ENCODE measurements at regions not wholly inside any gene's neighbourhood (a gene's known extent, or its start where the extent isn't known, plus 50 kb on each side); places are given as distances from the start of the nearest gene placed in this dataset.

GRCh38 chr2:56933976-56934375 is 750.2 kb downstream of the CCDC85A start:
- Histone ChIP-seq H3K9ac (ENCODE audit: low read length in 2 of 2) (no peak overlapping the region), H3K4me1 (ENCODE audit: control insufficient read depth, insufficient read depth, low read length) (no peaks in the 10 kb centered on the region), H3K9me3 (ENCODE audit: control insufficient read depth in 2 of 2, low read length in 2 of 2) (no peaks in the 10 kb centered on the region), H3K4me3 (ENCODE audit: low read length in 2 of 2) (no peak overlapping the region), H3K36me3 (ENCODE audit: control insufficient read depth in 2 of 2, insufficient read depth in 2 of 2, low read length in 2 of 2) (no peaks in the 10 kb centered on the region), H3K27ac (ENCODE audit: low read length) (no peak overlapping the region), H3K27me3 (ENCODE audit: control insufficient read depth in 1 of 2, insufficient read depth in 2 of 2, low read length in 2 of 2) (no peaks in the 10 kb centered on the region)

- H3K9me3 ChIP-seq (ENCODE audit: control insufficient read depth in 2 of 2, low read length in 2 of 2): no peaks in the 10 kb centered on the region
- no peak overlapping the region for H3K27ac ChIP-seq (ENCODE audit: low read length)
- no peak overlapping the region for H3K9ac ChIP-seq (ENCODE audit: low read length in 2 of 2)
- H3K4me3 ChIP-seq (ENCODE audit: low read length in 2 of 2): no peak overlapping the region
- no peaks in the 10 kb centered on the region for H3K27me3 ChIP-seq (ENCODE audit: control insufficient read depth in 1 of 2, insufficient read depth in 2 of 2, low read length in 2 of 2)
- H3K36me3 ChIP-seq (ENCODE audit: control insufficient read depth in 2 of 2, insufficient read depth in 2 of 2, low read length in 2 of 2): no peaks in the 10 kb centered on the region
- H3K4me1 ChIP-seq (ENCODE audit: control insufficient read depth, insufficient read depth, low read length): no peaks in the 10 kb centered on the region
These were observed 751.1 kb downstream of the CCDC85A start for GRCh38 chr2:56934866-56935265.

- Histone ChIP-seq H3K27ac (ENCODE audit: low read length) (no peak overlapping the region), H3K9ac (ENCODE audit: low read length in 2 of 2) (no peak overlapping the region), H3K4me3 (ENCODE audit: low read length in 2 of 2) (no peak overlapping the region), H3K27me3 (ENCODE audit: control insufficient read depth in 1 of 2, insufficient read depth in 2 of 2, low read length in 2 of 2) (no peaks in the 10 kb centered on the region), H3K36me3 (ENCODE audit: control insufficient read depth in 2 of 2, insufficient read depth in 2 of 2, low read length in 2 of 2) (no peaks in the 10 kb centered on the region), H3K9me3 (ENCODE audit: control insufficient read depth in 2 of 2, low read length in 2 of 2) (no peaks in the 10 kb centered on the region), H3K4me1 (ENCODE audit: control insufficient read depth, insufficient read depth, low read length) (no peaks in the 10 kb centered on the region)
These were observed 756.3 kb downstream of the CCDC85A start for GRCh38 chr2:56940054-56940453.

GRCh38 chr2:56952871-56953270 is 769.1 kb downstream of the CCDC85A start:
- H3K4me3 ChIP-seq (ENCODE audit: low read length in 2 of 2): no peak overlapping the region
- H3K9me3 ChIP-seq (ENCODE audit: control insufficient read depth in 2 of 2, low read length in 2 of 2): peaks cover 4 to 6% of the 10 kb centered on the region in 2 donors
- no peaks in the 10 kb centered on the region for H3K4me1 ChIP-seq (ENCODE audit: control insufficient read depth, insufficient read depth, low read length)
- no peaks in the 10 kb centered on the region for H3K27me3 ChIP-seq (ENCODE audit: control insufficient read depth in 1 of 2, insufficient read depth in 2 of 2, low read length in 2 of 2)
- H3K27ac ChIP-seq (ENCODE audit: low read length): no peak overlapping the region
- H3K9ac ChIP-seq (ENCODE audit: low read length in 2 of 2): no peak overlapping the region
- H3K36me3 ChIP-seq (ENCODE audit: control insufficient read depth in 2 of 2, insufficient read depth in 2 of 2, low read length in 2 of 2): no peaks in the 10 kb centered on the region

- Histone ChIP-seq H3K9me3 (ENCODE audit: control insufficient read depth in 2 of 2, low read length in 2 of 2) (peaks cover 0 to 4% of the 10 kb centered on the region in 2 donors), H3K36me3 (ENCODE audit: control insufficient read depth in 2 of 2, insufficient read depth in 2 of 2, low read length in 2 of 2) (no peaks in the 10 kb centered on the region), H3K27me3 (ENCODE audit: control insufficient read depth in 1 of 2, insufficient read depth in 2 of 2, low read length in 2 of 2) (no peaks in the 10 kb centered on the region), H3K27ac (ENCODE audit: low read length) (no peak overlapping the region), H3K4me1 (ENCODE audit: control insufficient read depth, insufficient read depth, low read length) (no peaks in the 10 kb centered on the region), H3K4me3 (ENCODE audit: low read length in 2 of 2) (no peak overlapping the region), H3K9ac (ENCODE audit: low read length in 2 of 2) (no peak overlapping the region)
These were observed 776.8 kb downstream of the CCDC85A start for GRCh38 chr2:56960581-56960980.

- H3K4me1 ChIP-seq (ENCODE audit: control insufficient read depth, insufficient read depth, low read length): no peaks in the 10 kb centered on the region
- no peak overlapping the region for H3K4me3 ChIP-seq (ENCODE audit: low read length in 2 of 2)
- H3K27me3 ChIP-seq (ENCODE audit: control insufficient read depth in 1 of 2, insufficient read depth in 2 of 2, low read length in 2 of 2): no peaks in the 10 kb centered on the region
- H3K27ac ChIP-seq (ENCODE audit: low read length): no peak overlapping the region
- peaks cover 0 to 4% of the 10 kb centered on the region in 2 donors for H3K9me3 ChIP-seq (ENCODE audit: control insufficient read depth in 2 of 2, low read length in 2 of 2)
- no peak overlapping the region for H3K9ac ChIP-seq (ENCODE audit: low read length in 2 of 2)
- no peaks in the 10 kb centered on the region for H3K36me3 ChIP-seq (ENCODE audit: control insufficient read depth in 2 of 2, insufficient read depth in 2 of 2, low read length in 2 of 2)
These were observed 778.9 kb downstream of the CCDC85A start for GRCh38 chr2:56962673-56963072.

GRCh38 chr2:56969513-56969912 is 785.7 kb downstream of the CCDC85A start:
- Histone ChIP-seq H3K9me3 (ENCODE audit: control insufficient read depth in 2 of 2, low read length in 2 of 2) (no peaks in the 10 kb centered on the region), H3K27me3 (ENCODE audit: control insufficient read depth in 1 of 2, insufficient read depth in 2 of 2, low read length in 2 of 2) (no peaks in the 10 kb centered on the region), H3K4me3 (ENCODE audit: low read length in 2 of 2) (no peak overlapping the region), H3K9ac (ENCODE audit: low read length in 2 of 2) (no peak overlapping the region), H3K4me1 (ENCODE audit: control insufficient read depth, insufficient read depth, low read length) (no peaks in the 10 kb centered on the region), H3K27ac (ENCODE audit: low read length) (no peak overlapping the region), H3K36me3 (ENCODE audit: control insufficient read depth in 2 of 2, insufficient read depth in 2 of 2, low read length in 2 of 2) (no peaks in the 10 kb centered on the region)

GRCh38 chr2:56971383-56971974 is 787.7 kb downstream of the CCDC85A start:
- H3K36me3 ChIP-seq (ENCODE audit: control insufficient read depth in 2 of 2, insufficient read depth in 2 of 2, low read length in 2 of 2): no peaks in the 10 kb centered on the region

GRCh38 chr2:56981554-56981953 is 797.8 kb downstream of the CCDC85A start:
- Histone ChIP-seq H3K27me3 (ENCODE audit: control insufficient read depth in 1 of 2, insufficient read depth in 2 of 2, low read length in 2 of 2) (no peaks in the 10 kb centered on the region), H3K9me3 (ENCODE audit: control insufficient read depth in 2 of 2, low read length in 2 of 2) (peaks cover 0 to 4% of the 10 kb centered on the region in 2 donors), H3K4me1 (ENCODE audit: control insufficient read depth, insufficient read depth, low read length) (no peaks in the 10 kb centered on the region), H3K9ac (ENCODE audit: low read length in 2 of 2) (no peak overlapping the region), H3K36me3 (ENCODE audit: control insufficient read depth in 2 of 2, insufficient read depth in 2 of 2, low read length in 2 of 2) (no peaks in the 10 kb centered on the region), H3K27ac (ENCODE audit: low read length) (no peak overlapping the region), H3K4me3 (ENCODE audit: low read length in 2 of 2) (no peak overlapping the region)

More at GRCh38 chr2:56971383-56971974, 787.7 kb downstream of the CCDC85A start:
- Histone ChIP-seq H3K9ac (ENCODE audit: low read length in 2 of 2) (no peak overlapping the region), H3K4me3 (ENCODE audit: low read length in 2 of 2) (no peak overlapping the region), H3K27me3 (ENCODE audit: control insufficient read depth in 1 of 2, insufficient read depth in 2 of 2, low read length in 2 of 2) (no peaks in the 10 kb centered on the region), H3K4me1 (ENCODE audit: control insufficient read depth, insufficient read depth, low read length) (no peaks in the 10 kb centered on the region), H3K27ac (ENCODE audit: low read length) (no peak overlapping the region), H3K9me3 (ENCODE audit: control insufficient read depth in 2 of 2, low read length in 2 of 2) (no peaks in the 10 kb centered on the region)

GRCh38 chr2:56985609-56986008 is 801.8 kb downstream of the CCDC85A start:
- no peak overlapping the region for H3K27ac ChIP-seq (ENCODE audit: low read length)
- H3K9ac ChIP-seq (ENCODE audit: low read length in 2 of 2): no peak overlapping the region
- H3K27me3 ChIP-seq (ENCODE audit: control insufficient read depth in 1 of 2, insufficient read depth in 2 of 2, low read length in 2 of 2): no peaks in the 10 kb centered on the region
- no peak overlapping the region for H3K4me3 ChIP-seq (ENCODE audit: low read length in 2 of 2)
- no peaks in the 10 kb centered on the region for H3K4me1 ChIP-seq (ENCODE audit: control insufficient read depth, insufficient read depth, low read length)
- H3K36me3 ChIP-seq (ENCODE audit: control insufficient read depth in 2 of 2, insufficient read depth in 2 of 2, low read length in 2 of 2): no peaks in the 10 kb centered on the region
- H3K9me3 ChIP-seq (ENCODE audit: control insufficient read depth in 2 of 2, low read length in 2 of 2): peaks cover 0 to 4% of the 10 kb centered on the region in 2 donors

GRCh38 chr2:57022496-57022895 is 838.7 kb downstream of the CCDC85A start:
- Histone ChIP-seq H3K36me3 (ENCODE audit: control insufficient read depth in 2 of 2, insufficient read depth in 2 of 2, low read length in 2 of 2) (no peaks in the 10 kb centered on the region), H3K27me3 (ENCODE audit: control insufficient read depth in 1 of 2, insufficient read depth in 2 of 2, low read length in 2 of 2) (no peaks in the 10 kb centered on the region), H3K9ac (ENCODE audit: low read length in 2 of 2) (no peak overlapping the region), H3K9me3 (ENCODE audit: control insufficient read depth in 2 of 2, low read length in 2 of 2) (no peaks in the 10 kb centered on the region), H3K27ac (ENCODE audit: low read length) (no peak overlapping the region), H3K4me1 (ENCODE audit: control insufficient read depth, insufficient read depth, low read length) (no peaks in the 10 kb centered on the region), H3K4me3 (ENCODE audit: low read length in 2 of 2) (no peak overlapping the region)

Measured in stomach smooth muscle (tissue), 2 donors.